Activated CD4-positive, alpha-beta T cell treated with anti-CD3 and anti-CD28 coated beads for 1 hour (primary cell): ENCODE measurements at regions not wholly inside any gene's neighbourhood (a gene's known extent, or its start where the extent isn't known, plus 50 kb on each side); places are given as distances from the start of the nearest gene placed in this dataset.

Experiments
- DNase-seq: peaks from one replicate; pipeline ENCODE4 v3.0.0-alpha.2; 2020

GRCh38 chr16:5557966-5558365, 460.4 kb upstream of the EEF2KMT start:
- DNase-seq = no peak

DNA sequence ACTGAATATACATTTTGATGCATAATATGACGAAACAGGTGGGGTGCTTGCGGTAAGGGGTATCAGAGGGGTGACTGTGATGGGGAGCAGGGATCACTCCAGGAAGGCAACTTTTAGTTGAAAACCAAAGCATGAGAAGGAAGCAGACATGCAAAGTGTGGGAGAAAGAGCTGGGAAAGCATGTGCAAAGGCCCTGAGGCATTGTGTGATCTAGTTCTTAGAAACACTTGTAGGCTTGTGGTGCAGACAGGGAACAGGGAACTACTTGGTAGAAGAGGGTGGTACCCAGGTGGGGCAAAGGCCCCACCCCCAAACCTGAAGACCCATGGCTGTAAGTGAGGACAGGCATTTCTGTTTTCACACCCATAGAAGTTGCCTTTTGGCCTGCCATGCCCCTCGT, 459.9 kb upstream of the EEF2KMT start:
- DNase-seq = no peak

DNA sequence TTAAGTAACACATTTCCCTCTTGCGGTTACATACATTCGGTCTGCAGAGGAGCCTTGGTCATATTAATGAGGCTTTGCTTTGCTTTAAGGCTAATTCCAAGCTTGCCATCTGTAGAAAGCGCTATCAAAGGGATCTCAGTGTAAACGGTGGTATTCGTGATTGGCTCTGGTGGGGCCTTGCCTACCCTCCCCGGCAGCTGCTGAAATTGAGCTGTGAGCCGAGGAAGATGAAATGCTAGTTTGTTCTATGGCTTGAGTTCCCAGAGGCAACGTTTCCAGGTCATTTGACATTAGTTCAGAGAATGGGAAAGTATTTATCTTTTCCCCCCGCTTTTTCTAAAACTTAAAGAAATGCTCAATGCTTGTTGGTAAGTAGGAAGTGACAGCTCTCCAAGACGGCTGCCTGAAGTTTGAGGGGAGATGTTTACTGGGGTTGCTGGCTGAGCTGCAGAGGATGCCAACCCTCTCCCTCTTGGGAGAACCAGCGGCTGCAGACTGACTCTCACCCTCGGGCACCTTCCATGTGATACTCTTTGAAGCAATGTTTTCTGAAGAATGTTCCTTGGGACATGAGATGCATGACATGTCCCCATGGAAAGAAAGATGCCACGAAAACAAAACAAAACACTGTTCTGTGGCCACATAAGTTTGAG, 458.7 kb upstream of the EEF2KMT start:
- no peak for DNase-seq

DNA sequence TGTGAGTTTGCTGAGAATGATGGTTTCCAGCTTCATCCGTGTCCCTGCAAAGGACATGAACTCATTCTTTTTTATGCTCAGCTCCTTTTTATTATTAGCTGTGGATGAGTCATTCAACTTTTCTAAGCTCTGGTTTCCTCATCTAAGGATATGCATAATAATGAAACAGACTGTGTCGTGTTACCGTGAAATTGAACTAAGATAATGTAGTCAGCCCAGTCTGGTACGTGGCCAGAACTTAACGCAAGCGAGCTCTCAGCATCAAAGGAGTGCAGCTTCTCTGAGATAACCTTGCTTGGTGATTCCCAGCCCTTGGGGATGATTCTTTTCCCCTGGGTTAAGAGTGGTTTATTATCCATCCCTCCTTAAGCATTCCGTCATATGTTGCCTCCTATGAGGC, 454.3 kb upstream of the EEF2KMT start:
- DNase-seq = no peak

GRCh38 chr16:5549802-5550201, 452.2 kb upstream of the EEF2KMT start:
- no peak for DNase-seq

DNA sequence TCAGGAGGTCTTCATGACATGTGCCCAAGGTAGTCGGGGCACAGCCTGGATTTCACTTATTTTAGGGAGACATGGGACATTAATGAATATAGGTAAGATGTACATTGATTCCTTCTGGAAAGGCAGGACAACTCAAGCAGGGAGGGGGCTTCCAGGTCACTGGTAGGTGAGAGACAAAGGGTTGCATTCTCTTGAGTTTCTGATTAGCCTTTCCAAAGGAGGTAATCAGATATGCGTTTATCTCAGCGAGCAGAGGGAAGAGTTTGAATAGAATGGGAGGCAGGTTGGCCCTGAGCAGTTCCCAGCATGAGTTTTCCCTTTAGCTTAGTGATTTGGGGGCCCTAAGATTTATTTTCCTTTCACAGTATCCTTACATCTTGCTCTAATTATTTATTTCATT, 443.8 kb upstream of the EEF2KMT start:
- DNase-seq = no peak

DNA sequence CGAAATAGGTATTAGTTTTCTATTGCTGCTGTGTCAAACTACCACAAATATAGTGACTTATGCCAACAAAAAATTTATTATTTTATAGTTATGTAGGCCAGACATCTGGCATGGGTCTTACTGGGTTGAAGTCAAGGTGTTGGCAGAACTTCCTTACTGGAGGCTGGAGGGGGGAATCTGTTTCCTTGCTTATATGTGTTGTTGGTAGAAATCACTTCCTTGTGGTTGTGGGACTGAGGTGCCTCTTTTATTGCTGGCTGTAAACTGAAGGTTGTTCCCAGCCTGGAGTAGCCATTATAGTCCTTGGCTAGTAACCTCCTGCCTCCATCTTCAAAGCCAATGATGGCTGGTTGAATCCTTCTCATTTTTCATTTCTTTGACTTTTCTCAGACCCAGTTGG, 439.8 kb upstream of the EEF2KMT start:
- no peak for DNase-seq

GRCh38 chr16:5533321-5533888, 435.8 kb upstream of the EEF2KMT start:
- DNase-seq = no peak

DNA sequence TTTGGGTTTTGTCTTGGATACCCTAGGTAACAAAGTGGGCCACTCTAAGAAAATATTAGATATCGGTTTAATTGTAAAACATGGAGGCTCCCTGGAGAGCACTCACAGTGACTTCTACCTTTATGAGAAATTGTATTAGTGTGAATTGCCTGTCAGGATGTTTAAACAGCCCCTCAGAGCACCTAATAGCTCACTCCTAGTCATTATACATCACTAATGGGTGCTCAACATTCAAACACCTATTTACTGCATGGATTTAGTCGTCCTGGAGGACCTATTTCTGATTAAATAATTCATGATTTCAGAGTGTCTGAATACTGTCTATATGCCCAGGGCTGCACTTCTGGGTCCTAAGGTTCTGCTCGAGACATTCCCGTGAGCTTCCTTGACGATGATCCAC, 430.2 kb upstream of the EEF2KMT start:
- DNase-seq = no peak

- DNase-seq = no peak
Observed at GRCh38 chr16:5526826-5527225, 429.2 kb upstream of the EEF2KMT start.

DNA sequence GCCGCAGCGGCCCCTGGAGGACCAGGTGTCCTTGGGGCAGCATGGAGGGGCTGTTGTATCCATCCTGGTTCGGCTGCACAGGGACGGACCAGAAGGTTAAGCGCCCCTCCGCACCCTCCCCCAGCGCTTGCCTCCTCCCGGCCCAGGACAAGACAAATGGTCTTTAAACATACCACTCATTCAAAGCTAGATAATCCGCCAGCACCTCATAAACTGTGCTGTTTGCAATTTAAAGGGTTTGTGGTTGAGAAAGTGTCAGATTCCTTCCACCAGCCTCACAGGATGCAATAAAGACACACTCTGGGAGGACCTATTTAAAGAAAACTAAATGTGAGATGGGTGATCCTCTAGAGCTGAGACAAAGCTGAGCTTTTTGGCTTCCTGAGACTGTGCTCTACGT, 426.2 kb upstream of the EEF2KMT start:
- no peak for DNase-seq

DNA sequence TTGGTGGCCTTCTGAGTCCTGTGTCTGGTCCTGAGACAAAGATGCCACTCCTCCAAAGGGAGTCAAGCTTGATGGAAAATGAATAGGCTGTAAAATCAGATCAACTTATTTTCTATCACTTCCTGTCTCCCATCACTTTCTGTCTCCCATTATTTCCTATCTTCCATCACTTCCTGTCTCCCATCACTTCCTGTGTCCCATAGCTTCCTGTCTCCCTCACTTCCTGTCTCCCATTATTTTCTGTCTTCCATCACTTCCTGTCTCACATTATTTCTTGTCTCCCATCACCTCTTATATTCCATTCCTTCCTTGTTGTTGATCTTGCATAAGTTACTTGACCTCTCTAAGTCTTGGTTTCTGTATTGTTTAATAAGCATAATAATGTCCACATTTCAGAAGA, 418.5 kb upstream of the EEF2KMT start:
- no peak for DNase-seq

- no peak for DNase-seq
Observed at GRCh38 chr16:5512014-5512413, 414.4 kb upstream of the EEF2KMT start.

GRCh38 chr16:5510819-5511370, 413.3 kb upstream of the EEF2KMT start:
- DNase-seq = no peak

GRCh38 chr16:5509794-5510193, 412.2 kb upstream of the EEF2KMT start:
- no peak for DNase-seq

- DNase-seq = no peak
Observed at GRCh38 chr16:5509336-5509735, 411.7 kb upstream of the EEF2KMT start.

DNA sequence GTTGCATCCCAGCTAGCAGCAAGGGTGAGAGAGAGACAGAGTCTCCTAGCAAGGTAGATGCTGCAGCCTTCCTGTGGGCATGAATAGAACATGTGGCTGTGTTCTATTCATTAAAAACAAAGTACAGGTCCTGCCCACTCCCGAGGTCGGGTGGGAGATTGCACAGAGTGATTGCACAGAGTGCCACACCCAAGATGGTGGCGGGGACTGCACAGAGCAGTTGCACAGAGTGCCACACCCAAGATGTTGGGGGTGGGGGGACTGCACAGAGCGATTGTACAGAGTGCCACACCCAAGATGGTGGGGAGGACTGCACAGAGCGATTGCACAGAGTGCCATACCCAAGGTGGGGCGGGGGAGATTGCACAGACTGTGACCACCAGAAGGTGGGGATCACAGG, 410.8 kb upstream of the EEF2KMT start:
- no peak for DNase-seq

- DNase-seq = no peak
Observed at GRCh38 chr16:5506021-5506420, 408.4 kb upstream of the EEF2KMT start.

DNA sequence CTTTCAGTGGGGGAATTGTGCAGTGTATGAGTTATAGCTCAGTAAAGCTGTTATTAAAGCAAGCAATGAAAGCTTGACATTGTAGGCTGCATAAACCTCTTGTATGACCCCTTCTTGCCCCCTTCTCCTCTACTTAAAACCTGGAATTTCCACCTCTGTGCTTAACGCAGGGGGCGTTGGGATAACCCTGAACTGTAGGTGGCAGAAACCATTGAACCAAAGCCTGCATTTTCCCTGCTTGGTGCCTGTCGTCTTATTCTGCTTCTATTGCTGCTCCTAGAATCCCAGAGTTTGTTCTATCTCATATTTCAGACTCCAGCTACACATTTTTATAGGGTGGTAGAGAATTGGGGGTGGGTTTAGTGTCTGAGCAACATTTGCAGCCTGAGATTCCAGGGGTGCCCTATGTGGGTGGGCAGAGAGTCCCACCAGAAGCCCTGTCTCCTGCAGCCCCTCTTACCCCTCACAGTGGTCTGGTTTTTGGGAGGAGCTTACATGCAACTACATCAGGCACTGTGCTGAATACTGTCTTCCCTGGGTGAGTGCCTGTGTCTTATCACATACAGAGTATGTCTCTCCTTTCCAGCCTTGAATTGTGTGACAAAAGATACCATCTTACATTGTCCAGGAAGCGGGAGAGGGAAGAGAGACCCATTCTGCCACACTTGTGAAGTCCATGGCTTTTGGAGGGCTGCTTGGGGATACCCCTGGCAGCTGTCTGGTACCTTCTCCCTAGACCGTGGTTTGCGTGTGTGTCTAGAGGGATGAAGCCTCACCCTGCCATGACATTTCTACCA, 407.7 kb upstream of the EEF2KMT start:
- no peak for DNase-seq

GRCh38 chr16:5504064-5504781, 406.6 kb upstream of the EEF2KMT start:
- no peak for DNase-seq

GRCh38 chr16:5502944-5503343, 405.3 kb upstream of the EEF2KMT start:
- DNase-seq = no peak

DNA sequence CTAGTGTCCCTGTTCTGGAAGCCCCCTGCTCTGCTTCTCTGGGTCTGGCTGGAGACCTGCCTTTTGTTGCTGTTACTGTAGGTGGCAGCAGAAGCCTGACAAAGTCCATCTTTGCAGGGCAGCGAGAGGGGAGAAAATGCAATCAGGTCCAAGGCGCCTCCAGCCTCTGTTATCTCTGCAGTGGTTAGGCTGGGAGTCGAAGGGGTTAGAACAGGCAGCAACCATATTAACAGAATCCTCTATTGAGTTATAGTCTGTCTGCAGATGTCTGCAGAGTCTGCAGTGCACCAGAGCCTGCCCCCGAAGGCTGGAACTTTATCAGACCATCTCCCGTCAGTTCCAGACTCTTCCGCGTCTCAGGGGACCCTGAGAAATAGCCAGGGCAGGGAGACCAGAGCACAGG, 404.9 kb upstream of the EEF2KMT start:
- DNase-seq = no peak

DNA sequence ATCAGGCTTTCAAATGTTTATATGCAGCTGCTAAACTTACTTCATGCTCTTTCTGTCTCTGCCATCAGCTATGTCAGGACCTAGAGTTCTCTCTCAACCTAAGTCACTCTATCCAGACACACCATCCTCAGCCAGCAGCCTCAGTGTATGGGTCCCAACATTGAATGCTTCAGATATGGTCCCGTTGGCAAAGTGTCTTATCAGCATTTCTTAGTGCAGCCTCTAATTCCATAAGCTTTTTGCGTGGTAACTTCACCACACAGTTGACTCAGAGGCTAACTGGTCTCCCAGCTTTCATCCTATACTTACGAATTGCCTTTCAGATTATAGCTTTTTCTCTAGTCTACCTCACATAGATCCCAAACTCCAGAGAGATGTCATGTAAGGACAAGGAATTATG, 402.9 kb upstream of the EEF2KMT start:
- DNase-seq = no peak
